HEK293 (cell line): ENCODE measurements at regions not wholly inside any gene's neighbourhood (a gene's known extent, or its start where the extent isn't known, plus 50 kb on each side); places are given as distances from the start of the nearest gene placed in this dataset.

Experiments
- KLF9 ChIP-seq: fragments of 450-650 bp; formaldehyde crosslinking; IDR thresholded peaks from 2 replicates; pipeline ENCODE4 v1.5.1; 2016; ENCODE audit warnings: missing biosample characterization, missing genetic modification characterization, low read depth
- YY1 ChIP-seq: fragments of 450-650 bp; formaldehyde crosslinking; IDR thresholded peaks from 2 replicates; pipeline ENCODE4 v1.5.1; 2018; ENCODE audit warnings: missing biosample characterization, missing genetic modification characterization
- TF ChIP-seq, protein P1 (sequence below): fragments of 450-650 bp; formaldehyde crosslinking; IDR thresholded peaks from 2 replicates; pipeline ENCODE4 v1.5.1; 2016; ENCODE audit warnings: missing biosample characterization, missing genetic modification characterization
- TF ChIP-seq, protein P2 (sequence below): fragments of 450-650 bp; formaldehyde crosslinking; IDR thresholded peaks from 2 replicates; pipeline ENCODE4 v1.5.1; 2016; ENCODE audit warnings: missing biosample characterization, missing genetic modification characterization

GRCh38 chr3:26145769-26146168, 355.9 kb downstream of the OXSM start:
- TF ChIP-seq, protein P1, sequence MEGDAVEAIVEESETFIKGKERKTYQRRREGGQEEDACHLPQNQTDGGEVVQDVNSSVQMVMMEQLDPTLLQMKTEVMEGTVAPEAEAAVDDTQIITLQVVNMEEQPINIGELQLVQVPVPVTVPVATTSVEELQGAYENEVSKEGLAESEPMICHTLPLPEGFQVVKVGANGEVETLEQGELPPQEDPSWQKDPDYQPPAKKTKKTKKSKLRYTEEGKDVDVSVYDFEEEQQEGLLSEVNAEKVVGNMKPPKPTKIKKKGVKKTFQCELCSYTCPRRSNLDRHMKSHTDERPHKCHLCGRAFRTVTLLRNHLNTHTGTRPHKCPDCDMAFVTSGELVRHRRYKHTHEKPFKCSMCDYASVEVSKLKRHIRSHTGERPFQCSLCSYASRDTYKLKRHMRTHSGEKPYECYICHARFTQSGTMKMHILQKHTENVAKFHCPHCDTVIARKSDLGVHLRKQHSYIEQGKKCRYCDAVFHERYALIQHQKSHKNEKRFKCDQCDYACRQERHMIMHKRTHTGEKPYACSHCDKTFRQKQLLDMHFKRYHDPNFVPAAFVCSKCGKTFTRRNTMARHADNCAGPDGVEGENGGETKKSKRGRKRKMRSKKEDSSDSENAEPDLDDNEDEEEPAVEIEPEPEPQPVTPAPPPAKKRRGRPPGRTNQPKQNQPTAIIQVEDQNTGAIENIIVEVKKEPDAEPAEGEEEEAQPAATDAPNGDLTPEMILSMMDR (tag by site-specific recombination), result no peak
- no peak for TF ChIP-seq YY1
- TF ChIP-seq KLF9 (tag by site-specific recombination), result no peak
- TF ChIP-seq, protein P2, sequence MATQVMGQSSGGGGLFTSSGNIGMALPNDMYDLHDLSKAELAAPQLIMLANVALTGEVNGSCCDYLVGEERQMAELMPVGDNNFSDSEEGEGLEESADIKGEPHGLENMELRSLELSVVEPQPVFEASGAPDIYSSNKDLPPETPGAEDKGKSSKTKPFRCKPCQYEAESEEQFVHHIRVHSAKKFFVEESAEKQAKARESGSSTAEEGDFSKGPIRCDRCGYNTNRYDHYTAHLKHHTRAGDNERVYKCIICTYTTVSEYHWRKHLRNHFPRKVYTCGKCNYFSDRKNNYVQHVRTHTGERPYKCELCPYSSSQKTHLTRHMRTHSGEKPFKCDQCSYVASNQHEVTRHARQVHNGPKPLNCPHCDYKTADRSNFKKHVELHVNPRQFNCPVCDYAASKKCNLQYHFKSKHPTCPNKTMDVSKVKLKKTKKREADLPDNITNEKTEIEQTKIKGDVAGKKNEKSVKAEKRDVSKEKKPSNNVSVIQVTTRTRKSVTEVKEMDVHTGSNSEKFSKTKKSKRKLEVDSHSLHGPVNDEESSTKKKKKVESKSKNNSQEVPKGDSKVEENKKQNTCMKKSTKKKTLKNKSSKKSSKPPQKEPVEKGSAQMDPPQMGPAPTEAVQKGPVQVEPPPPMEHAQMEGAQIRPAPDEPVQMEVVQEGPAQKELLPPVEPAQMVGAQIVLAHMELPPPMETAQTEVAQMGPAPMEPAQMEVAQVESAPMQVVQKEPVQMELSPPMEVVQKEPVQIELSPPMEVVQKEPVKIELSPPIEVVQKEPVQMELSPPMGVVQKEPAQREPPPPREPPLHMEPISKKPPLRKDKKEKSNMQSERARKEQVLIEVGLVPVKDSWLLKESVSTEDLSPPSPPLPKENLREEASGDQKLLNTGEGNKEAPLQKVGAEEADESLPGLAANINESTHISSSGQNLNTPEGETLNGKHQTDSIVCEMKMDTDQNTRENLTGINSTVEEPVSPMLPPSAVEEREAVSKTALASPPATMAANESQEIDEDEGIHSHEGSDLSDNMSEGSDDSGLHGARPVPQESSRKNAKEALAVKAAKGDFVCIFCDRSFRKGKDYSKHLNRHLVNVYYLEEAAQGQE (tag by site-specific recombination), result no peak
